ENCODE measurements at regions not wholly inside any gene's neighbourhood (a gene's known extent, or its start where the extent isn't known, plus 50 kb on each side); places are given as distances from the start of the nearest gene placed in this dataset.

DNA sequence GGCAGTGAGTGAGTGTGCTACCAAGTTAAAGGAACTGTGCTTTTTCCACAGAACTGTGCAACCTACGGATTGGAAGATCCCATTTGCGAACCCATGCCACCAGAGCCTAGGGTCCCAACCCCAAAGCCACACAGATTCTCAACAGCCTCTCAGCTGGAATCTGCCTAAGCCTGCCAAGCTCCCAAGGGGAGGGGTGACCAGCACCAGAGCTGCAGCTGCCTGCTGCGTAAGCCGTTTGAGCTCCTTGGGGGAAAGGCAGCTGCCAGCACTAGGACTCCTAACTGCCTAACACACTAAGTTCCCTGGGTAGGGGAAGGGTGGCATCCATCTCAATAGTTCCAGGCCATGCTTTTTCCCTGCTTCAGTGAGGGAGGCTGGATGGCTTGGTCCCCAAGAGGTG lies 738.1 kb upstream of the PRKX start:
- no peak for DNase-seq

DNA sequence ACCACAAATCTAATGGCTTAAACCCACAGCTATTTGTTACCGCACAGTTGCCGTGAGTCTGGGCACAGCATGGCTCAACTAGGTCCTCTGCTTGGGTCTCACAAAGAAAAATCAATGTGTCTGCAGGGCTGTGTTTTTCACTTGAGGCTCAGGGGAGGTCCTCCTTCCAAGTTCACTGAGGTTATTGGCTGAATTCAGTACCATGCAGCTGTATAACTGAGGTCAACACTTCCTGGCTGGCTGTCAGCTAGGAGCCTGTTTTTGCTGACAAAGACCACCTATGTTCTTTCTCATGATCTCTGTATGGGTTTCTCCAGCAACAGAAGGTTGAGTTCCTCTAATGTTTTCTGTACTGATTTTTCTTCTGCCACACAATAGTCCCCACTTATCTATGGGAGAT lies 736.7 kb upstream of the PRKX start:
- DNase-seq = no peak

DNA sequence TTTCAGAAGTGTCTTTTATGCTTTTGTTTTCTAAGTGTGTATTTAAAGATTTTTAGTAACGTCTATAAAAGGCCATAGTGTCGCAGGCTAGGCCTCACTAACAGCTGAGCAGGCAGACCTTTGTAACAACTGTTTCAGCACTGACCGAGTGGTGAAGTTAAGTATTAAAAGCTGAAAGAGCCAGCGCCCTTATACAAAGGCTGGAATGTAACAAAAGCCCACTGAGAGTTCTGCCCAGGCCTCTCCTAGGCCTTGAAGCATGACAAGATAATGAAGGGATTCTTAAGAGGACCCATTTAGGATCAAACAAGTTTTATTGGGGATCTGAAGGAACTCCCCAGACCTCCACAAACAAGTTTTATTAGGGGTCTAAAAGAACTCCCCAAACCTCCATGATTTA lies 722.5 kb upstream of the PRKX start:
- no peak for DNase-seq

DNA sequence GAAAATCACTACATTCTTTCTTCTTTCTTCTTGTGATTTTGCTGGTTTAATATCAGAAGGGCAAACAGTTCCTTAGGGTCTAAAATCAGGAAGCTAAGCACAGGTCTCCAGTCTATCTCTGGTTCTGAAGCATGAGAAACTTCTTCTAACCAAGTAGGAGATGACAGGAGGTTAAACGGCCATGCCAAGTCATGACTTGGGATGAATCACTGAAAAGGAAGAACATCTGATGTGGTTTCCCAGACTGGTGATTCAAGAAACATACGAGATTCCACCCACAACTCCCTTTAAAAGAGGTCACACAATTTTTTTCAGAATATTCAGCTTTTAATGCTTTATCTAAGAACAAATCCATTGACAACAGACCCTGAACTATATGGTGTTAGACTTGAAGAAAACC lies 684.0 kb upstream of the PRKX start:
- DNase-seq = no peak

DNA sequence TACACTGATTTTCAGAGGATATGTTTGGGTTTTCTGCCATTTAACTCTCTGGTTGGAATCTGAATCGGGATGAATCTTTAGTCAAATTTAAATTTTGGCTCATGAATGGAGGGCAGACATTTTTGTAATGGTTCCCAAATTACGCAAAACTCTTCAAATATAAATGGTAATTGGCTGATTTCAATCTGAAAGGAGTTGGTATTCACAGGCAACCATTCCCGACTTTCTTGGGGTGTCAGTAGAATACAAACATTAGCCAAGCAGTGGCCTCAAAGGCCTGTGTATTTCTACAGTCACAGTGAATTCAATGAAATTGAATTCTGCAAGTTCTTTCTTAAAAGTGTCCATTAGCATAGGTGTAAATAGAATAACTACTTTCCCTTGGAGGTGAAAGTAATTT lies 668.8 kb upstream of the PRKX start:
- DNase-seq = no peak

DNA sequence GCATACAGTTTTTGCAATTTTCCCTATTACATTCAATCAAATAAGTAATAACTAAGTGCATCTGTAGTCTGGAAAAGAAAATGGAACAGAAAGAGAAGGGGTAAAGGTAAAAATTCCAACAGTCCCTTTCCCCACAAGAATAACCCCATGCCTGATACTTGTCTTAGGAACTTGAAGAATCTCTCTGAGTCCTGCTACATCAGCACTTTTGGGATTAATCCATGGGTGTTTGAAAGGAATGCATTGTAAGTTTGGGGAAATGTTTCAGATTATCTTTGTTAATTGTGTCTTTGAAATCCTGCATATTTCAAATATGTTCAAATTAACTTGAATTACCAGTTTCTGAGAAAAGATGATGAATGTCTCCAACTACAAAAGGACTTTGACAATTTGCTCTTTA lies 667.3 kb upstream of the PRKX start:
- no peak for DNase-seq

DNA sequence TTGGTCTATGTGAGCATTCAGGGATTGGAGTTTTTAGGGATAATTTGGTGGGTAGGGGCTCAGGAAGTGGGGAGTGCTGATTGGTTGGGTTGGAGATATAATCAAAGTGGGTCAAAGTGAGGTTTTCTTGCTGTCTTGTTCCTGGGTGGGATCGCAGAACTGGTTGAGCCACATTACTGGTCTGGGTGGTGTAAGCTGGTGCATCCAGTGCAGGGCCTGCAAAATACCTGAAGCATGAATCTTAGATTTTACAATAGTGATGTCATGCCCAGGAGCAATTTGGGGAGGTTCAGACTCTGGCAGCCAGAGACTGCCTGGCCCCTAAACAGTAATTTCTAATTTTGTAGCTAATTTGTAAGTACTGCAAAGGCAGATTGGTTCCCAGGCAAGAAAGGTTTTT lies 665.6 kb upstream of the PRKX start:
- DNase-seq = no peak

DNA sequence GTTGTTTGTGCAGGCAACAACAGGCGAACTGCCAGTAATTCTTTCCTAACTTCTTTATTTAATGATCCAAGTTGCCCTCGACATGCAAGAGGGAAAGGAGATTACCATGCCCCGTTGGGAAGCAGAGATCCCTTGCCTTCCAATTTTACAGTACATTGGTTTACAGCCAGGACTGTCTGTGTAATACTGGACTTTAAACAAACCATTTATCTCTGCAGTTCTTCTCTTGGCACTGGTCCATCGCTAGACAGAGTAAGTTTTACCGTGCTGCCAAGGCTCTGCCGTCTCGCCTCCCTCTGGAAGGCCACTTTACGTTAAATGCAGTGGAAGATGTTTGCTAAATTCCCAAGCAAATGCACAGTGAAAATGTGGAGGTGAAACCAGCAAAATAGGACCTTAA lies 660.3 kb upstream of the PRKX start:
- DNase-seq = no peak

DNA sequence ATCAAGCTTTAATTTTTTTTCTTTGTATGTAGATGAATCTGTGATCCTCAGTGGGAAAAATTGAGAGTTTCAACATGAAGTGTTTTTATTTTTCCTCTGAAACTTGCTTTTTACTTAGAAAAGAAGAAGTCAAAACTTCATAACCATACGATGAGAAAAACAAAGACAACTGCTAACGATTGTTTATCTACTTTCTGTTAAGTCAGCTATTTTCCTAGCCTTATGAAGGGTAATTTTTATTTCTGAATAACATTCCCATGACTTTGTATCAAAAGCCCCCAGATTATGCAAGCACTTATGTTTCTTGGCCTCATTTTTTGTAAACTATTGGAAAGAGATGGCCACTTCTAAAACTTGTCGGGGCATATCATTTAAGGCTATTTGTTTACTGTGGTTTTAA lies 645.1 kb upstream of the PRKX start:
- no peak for DNase-seq

DNA sequence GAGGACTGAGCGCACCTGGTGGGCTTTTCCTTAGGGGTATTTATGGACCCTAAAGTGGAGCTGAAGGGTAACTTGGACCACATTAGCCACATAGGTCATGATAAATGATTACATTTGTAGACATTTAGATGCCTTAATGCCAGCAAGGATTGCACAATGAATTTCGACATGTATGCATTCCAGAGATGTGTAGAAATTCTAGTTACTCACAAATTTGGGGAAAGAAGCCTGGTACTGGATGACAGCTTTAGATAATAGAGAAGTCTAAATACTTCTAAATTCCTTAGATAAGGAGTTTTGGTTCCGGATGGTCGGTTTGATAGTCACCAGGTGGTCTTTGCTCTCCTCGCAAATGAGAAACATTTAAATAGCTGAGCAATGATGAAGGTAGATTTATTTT lies 609.5 kb upstream of the PRKX start:
- DNase-seq = no peak

DNA sequence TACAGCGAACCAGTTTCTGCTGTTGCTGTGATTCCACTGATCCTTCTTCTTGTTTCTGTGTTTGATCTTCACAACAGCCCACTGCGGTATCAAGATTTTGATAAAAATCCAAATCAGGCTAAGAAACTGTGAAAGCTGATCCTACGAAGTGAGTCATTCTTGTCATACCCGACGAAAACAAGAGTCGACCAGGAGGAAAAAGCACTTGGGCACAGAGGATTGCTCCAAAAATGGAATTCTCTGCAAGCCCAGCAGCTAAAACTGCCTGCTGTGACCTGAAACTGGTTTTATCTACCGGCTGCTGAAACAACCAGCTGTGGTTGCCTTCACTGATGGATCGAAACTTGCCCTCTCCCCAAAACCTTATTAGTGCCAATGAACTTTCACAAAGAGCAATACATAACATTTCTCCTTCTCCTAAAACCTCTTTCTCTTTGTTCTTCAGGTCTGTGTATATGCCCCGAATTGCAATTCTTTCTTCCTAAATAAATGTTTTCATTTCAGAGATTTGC lies 607.0 kb upstream of the PRKX start:
- DNase-seq = no peak

DNA sequence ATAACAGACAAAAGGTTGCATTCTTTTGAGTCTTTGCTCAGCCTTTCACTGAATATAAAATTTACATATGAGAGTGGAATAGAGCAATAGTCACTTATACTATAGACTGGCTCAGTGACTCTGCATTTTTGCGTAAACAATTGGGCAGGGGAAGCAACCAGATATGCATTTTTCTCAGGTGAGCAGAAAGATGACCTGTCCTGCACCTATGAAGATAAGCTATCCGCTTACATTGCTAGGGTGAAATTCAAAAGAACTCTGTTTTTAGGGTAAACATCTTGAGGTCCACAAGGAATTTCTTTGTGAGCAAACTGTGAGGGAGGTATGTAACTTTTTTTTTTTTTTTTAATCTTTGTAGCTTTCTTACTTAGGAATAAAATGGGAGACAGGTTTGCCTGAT lies 602.4 kb upstream of the PRKX start:
- DNase-seq = no peak

DNA sequence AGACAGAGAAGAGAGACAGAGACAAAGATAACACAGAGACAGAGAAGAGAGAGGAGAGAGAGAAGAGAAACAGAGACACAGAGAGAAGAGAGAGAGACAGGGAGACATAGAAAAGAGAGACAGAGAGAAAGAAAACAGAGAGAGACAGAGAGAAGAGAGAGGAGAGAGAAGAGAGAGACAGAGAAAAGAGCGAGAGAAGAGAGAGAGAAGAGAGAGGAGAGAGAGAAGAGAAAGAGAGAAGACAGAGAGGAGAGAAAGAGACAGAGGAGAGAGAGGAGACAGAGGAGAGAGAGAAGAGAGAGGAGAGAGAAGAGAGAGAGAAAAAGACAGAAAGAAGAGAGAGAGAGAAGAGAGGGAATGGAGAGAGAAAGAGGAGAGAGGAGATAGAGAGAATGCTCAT lies 601.1 kb upstream of the PRKX start:
- no peak for DNase-seq

DNA sequence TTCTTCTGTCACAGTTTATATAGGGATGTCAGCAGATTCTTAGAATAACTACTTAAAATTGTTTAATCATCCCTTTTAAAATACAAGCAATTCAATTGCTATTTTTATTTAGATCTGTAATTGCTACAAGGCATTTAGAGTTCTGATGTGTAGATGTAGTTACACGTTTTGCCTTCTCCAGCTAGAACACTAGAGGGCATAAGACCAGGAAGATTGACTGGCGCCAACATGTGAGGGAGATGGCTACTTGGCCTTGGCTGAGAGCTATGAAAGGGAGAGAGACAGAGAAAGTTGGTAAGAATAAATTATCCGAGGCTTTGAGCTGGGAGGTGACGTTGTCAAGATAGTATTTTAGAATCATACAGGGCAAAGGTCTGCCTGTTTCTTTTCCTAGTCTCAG lies 563.7 kb upstream of the PRKX start:
- DNase-seq = no peak

DNA sequence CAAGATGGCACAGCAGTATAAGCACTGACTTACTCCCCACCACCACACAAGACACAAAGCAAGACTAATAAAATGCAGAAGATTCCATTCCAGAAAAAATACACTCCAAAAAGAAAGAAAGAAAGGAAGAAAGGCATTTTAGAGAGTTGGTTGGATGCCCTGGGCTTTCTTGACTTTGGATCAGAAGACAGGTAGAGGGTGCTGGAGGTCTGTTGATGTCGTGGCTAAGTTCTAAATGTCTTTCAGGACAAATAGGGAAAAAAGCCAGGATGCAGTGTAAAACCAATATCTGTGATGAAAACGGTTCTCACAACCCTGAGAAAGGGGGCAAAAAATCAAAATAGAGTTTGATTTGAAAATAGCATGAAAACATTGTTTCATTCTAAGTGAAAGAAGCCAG lies 555.2 kb upstream of the PRKX start:
- DNase-seq = no peak

DNA sequence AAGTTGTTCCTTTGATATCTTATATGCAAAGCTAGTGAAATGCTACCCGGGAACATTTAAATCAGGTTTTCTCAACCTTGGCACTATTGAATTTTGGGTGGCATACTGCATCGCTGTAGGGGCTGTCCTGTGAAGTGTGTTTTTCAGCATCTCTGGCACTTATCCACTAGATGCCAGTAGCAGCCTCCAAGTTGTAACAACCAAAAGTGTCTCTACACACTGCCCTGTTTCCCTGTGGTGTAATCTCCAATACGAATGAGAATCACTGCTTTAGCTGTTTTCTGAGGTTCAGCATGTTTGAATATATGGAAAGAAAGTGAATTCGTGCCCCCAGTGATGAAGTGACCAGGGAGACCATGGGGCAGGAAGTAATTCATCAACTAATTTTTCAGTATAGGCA lies 551.6 kb upstream of the PRKX start:
- DNase-seq = no peak

DNA sequence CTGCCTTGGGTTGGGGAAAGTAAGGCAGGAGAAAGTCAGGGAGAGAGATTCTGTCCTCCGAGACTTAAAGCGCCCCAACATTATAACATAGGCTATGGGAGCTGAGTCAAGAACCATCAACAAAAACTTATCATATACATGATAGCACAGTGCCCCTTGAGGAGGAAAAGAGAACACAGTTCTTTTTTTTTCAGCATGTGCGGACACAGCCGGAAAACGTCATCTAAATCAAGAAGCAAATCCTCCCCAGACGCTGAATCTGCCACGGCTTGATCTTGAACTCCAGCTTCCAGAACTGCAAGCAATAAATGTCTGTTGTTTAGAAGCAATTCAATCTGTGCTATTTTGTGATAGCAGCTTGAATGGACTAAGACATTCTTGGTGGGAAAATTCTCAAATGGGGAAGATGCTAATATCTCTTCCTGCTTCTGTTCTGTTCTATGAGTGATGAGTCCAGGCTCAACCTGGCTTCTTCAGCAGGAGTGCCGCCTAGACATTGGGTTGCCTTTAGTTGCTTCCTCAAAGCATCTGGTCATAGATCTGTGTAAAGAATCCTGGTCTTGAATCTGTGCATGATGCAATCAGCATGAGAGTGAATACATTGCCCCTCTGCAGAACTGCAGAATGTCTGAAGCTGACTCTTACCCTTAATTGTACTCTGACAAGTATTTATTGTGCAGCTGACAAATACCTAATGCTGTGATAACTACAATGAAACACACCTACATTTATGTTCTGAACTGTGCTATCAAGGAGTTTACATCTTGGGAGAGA lies 549.8 kb upstream of the PRKX start:
- DNase-seq = no peak

DNA sequence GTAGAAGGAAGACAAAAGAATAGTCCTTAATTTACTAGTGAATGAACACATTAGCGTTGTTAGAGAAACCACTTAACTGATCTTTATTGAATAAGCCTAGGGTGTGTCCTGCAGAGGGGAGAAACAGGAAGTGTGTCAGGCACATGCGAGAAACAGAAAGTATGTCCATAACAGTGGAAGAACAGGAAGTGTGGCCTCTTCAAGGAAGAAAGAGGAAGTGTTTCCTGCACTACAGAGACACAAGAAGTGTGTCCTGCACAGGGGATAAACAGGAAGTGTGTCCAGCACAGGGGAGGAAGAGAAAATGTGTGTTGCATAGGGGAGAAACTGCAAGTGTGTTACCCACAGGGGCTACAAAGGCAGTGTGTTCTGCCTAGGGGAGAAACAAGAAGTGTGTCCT lies 539.6 kb upstream of the PRKX start:
- DNase-seq = no peak

DNA sequence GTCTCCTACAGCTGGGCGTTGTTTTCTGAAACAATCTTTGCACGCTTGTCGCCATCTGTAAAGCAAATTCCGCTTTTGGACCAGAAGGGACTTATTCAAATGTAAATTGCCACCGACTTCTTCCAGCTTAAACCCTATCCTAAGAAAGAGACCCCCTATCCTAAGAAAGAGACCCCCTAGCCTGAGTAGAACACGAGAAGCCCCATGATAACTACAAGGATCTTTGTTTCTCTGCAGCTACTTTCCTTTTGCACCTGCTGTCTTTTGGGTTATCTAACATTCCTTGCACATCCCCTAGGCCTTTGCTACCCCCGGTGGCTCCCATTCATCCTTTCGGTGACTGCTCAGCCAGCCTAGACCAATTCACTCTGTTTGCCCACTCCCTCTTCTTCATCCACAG lies 536.0 kb upstream of the PRKX start:
- DNase-seq = no peak

DNA sequence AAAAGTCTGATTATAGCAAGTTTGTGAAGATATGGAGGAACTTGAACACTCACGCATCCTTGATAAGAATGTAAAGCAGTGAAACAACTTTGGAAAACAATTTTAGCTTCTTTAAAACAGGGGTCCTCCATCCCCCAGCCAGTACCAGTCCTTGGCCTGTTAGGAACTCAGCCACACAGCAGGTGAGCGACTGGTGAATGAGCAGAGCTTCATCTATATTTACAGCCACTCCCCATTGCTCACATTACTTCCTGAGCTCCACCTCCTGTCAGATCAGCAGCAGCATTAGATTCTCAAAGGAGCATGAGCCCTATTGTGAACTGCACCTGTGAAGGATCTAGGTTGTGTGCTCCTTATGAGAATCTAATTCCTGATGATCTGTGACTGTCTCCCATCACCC lies 530.3 kb upstream of the PRKX start:
- DNase-seq = no peak

DNA sequence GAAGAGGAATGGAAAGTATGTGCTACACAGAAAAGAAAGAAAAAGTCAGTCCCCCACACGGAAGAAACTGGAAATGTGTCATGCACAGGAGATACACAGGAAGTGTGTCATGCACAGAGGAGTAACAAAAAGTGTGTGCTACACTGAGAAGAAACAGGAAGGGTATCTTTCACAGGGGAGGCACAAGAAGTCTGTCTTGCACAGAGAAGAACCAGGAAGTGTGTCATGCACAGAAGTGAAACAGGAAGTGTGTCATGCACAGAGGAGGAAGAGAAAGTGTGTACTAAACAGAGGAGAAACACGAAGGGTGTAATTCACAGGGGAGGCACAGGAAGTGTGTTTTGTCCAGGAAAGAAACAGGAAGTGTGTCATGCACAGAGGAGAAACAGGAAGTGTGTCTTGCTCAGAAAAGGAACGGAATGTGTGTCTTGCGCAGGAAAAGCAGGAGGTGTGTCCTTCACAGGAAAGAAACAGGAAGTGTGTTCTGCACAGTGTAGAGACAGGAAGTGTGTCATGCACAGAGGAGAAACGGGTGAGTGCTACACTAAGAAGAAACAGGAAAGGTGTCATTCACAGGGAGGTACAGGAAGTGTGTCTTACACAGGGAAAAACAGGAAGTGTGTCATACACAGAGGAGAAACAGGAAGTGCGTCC lies 527.2 kb upstream of the PRKX start:
- DNase-seq = no peak

DNA sequence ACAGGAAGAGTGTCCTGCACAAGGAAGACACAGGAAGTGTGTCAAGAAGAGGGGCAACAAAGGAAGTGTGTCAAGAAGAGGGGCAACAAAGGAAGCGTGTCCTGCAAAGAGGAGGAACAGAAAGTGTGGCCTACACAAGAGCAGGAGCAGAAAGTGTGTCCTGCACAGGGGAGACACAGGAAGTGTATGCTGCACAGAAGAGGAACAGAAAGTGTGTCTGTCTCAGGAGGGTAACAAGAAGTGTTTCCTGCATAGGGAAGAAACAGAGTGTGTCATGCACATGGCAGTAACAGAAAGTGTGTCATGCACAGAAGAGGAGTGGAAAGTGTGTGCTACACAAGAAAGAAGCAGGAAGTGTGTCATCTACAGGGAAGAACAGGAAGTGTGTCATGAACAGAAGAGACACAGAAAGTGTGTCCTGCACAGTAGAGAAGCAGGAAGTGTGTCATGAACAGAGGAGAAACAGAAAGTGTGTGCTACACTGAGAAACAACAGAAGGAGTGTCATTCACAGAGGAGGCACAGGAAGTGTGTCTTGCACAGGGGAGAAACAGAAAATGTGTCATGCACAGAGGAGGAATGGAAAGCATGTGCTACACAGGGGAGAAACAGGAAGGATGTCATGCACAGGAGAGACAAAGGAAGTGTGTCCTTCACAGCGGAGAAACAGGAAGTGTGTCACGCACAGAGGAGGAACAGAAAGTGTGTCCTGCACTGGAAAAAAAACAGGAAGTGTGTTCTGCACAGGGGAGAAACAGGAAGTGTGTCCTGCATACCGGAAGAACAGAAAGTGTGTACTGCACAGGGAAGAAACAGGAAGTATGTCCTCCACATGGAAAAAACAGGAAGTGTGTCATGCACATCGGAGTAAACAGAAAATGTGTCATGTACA lies 526.4 kb upstream of the PRKX start:
- no peak for DNase-seq

DNA sequence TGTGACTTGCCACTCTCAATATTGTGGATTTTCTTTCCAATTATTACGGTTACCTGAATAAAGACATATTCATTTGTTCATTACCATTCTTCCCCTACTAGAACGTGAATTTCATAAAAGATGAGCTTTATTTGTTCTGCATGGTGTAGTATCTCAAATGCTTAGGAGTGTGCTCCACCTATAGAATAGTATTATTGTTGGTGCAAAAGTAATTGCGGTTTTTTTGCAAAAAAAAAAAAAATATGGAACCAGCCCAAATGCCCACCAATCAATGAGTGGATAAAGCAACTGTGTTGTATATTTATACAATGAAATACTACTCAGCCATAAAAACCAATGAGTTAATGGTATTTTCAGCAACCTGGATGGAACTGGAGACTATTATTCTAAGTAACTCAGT lies 525.5 kb upstream of the PRKX start:
- no peak for DNase-seq

DNA sequence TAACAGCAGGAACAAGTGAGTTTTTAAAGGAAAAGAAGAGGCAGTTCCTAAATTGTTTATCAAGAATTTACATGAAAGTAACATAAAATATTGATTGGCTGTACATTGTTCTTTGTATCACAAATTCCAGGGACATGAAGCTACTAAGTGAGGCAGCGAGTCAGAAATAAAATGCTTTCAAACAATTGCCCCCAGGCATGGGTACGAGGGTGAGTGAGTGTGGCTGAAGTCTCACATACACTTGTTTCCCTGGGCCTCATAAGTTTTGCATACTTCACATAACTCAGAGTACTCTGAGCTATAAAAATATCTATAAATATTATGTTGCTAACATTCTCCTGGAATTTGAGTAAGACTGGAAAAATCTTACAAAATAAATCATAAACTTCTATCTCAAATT lies 511.6 kb upstream of the PRKX start:
- no peak for DNase-seq
